K562 (cell line): ENCODE measurements at regions not wholly inside any gene's neighbourhood (a gene's known extent, or its start where the extent isn't known, plus 50 kb on each side); places are given as distances from the start of the nearest gene placed in this dataset.

Experiments used
- ATAC-seq: fragments of 200-7000 bp; cut with Tn5 transposase; 3 replicates; pipeline ENCODE4 v1.9.1; 2020; ENCODE audit warnings: moderate library complexity
- BruUV-seq: library from RNA; stranded (reverse); fragments of 400-500 nt; replicated peaks from 2 replicates; lab custom pipeline; 2021; lab: Mats Ljungman, UMichigan
- CTCF ChIA-PET: fragments of 300-600 bp; formaldehyde crosslinking; extraction: SDS; loops from one replicate; lab custom pipeline; 2021; ENCODE audit warnings: low intra/inter-chr PET ratio; lab: Yijun Ruan, JAX
- POLR2A ChIA-PET: fragments of 300-600, 350-650 bp; sonication (Branson Sonifier 250); formaldehyde crosslinking; extraction: SDS; loops from one replicate; lab custom pipeline; 2021; ENCODE audit warnings: antibody characterized with exemption, inconsistent platforms; lab: Yijun Ruan, JAX
- DNase-seq, 4 experiments: peaks; one replicate each; pipeline versions ENCODE4 v3.0.0 to v3.0.0-alpha.2; 2011 to 2018; ENCODE audit warnings: low spot score in 3 of 4, mixed read lengths in 3 of 4; ENCODE audit errors: extremely low read depth in 1 of 4
- FAIRE-seq: peaks from 2 replicates; lab custom pipeline; 2011; peaks lifted over from hg19 to GRCh38; lab: Jason Lieb, UNC
- H2AFZ ChIP-seq: 2 replicates; pipeline ENCODE4 v1.6.0; 2011; ENCODE audit warnings: low read depth, low read length, control low read depth, inconsistent platforms
- H3K27ac ChIP-seq: fragments of 200-600 bp; 3 replicates; pipeline ENCODE4 v1.8.0; 2011; ENCODE audit warnings: low read depth, mild to moderate bottlenecking, control low read depth, inconsistent platforms, low read length, moderate library complexity, mixed read lengths; ENCODE audit errors: extremely low read depth
- H3K27me3 ChIP-seq, 2 experiments: fragments of 300-600 bp in 1 of 2; 2 replicates in 1 of 2; 3 replicates in 1 of 2; pipeline versions ENCODE4 v1.6.0 to v1.8.0; 2011; ENCODE audit warnings: inconsistent platforms in 2 of 2, low read length in 2 of 2, mild to moderate bottlenecking in 1 of 2, mixed read lengths in 1 of 2, moderate library complexity in 1 of 2; ENCODE audit not compliant: control insufficient read depth in 2 of 2, insufficient read depth in 2 of 2
- H3K36me3 ChIP-seq: fragments of 300-600 bp; 3 replicates; pipeline ENCODE4 v1.8.0; 2011; ENCODE audit warnings: mild to moderate bottlenecking, low read length, inconsistent platforms; ENCODE audit not compliant: control insufficient read depth, insufficient read depth
- H3K4me1 ChIP-seq, 2 experiments: fragments of 200-600 bp in 1 of 2; replicated peaks in 1 of 2; 2 replicates in 1 of 2; 3 replicates in 1 of 2; pipeline versions ENCODE4 v1.5.1 to v1.8.0; 2011; ENCODE audit warnings: inconsistent platforms in 2 of 2, low read length in 2 of 2, mild to moderate bottlenecking in 1 of 2, mixed read lengths in 1 of 2, moderate library complexity in 1 of 2; ENCODE audit not compliant: control insufficient read depth in 2 of 2, insufficient read depth in 2 of 2
- H3K4me2 ChIP-seq: 2 replicates; pipeline ENCODE4 v1.6.1; 2011; ENCODE audit warnings: low read length, control low read depth, inconsistent platforms, mixed read lengths; ENCODE audit not compliant: insufficient read depth
- H3K4me3 ChIP-seq: fragments of 200-600 bp; sonication (generic), shearing (Covaris generic); 2 replicates; pipeline ENCODE4 v1.5.1; 2016; ENCODE audit warnings: control low read depth, inconsistent platforms
- H3K79me2 ChIP-seq: fragments of 200-600 bp; 3 replicates; pipeline ENCODE4 v1.8.0; 2011; ENCODE audit warnings: low read length, inconsistent platforms; ENCODE audit not compliant: control insufficient read depth, insufficient read depth
- H3K9ac ChIP-seq, 2 experiments: 2 replicates each; pipeline versions ENCODE4 v1.6.0 to v1.6.1; 2011; ENCODE audit warnings: low read depth in 2 of 2, low read length in 2 of 2, control low read depth in 1 of 2, inconsistent platforms in 1 of 2, mild to moderate bottlenecking in 1 of 2, mixed read lengths in 1 of 2; ENCODE audit not compliant: insufficient read depth in 1 of 2
- H3K9me1 ChIP-seq: one replicate; pipeline ENCODE4 v1.6.0; 2011; ENCODE audit warnings: inconsistent platforms, mild to moderate bottlenecking, low read length, moderate library complexity; ENCODE audit not compliant: control insufficient read depth, insufficient read depth
- H3K9me3 ChIP-seq: replicated peaks from 2 replicates; pipeline ENCODE4 v1.5.1; 2011; ENCODE audit warnings: low read depth, low read length, inconsistent platforms; ENCODE audit not compliant: control insufficient read depth, insufficient read depth
- H4K20me1 ChIP-seq: replicated peaks from 2 replicates; pipeline ENCODE4 v1.6.1; 2011; ENCODE audit warnings: low read length, inconsistent platforms, mixed read lengths; ENCODE audit not compliant: control insufficient read depth, insufficient read depth
- CBX3 ChIP-seq, 2 experiments: IDR thresholded peaks; 1 replicate in 1 of 2; 2 replicates in 1 of 2; pipeline ENCODE4 v1.6.1; 2012; ENCODE audit warnings: inconsistent platforms in 2 of 2, low read length in 2 of 2, borderline replicate concordance in 1 of 2, control low read depth in 1 of 2
- CC2D1A ChIP-seq: fragments of 450-650 bp; IDR thresholded peaks from 2 replicates; pipeline ENCODE4 v1.6.1; 2017; ENCODE audit warnings: mild to moderate bottlenecking
- DPF2 ChIP-seq: fragments of 450-650 bp; IDR thresholded peaks from 2 replicates; pipeline ENCODE4 v1.6.1; 2016
- ETS1 ChIP-seq: conservative IDR thresholded peaks from 2 replicates; pipeline ENCODE4 v1.6.1; 2011; ENCODE audit warnings: low read depth, mild to moderate bottlenecking, low read length; ENCODE audit not compliant: control insufficient read depth
- FOSL1 ChIP-seq: fragments of 200-800 bp; sonication (Bioruptor generic); conservative IDR thresholded peaks from 2 replicates; pipeline ENCODE4 v1.6.1; 2016; ENCODE audit warnings: missing genetic modification characterization, missing compliant biosample characterization
- FOXA1 ChIP-seq: fragments of 450-650 bp; IDR thresholded peaks from 2 replicates; pipeline ENCODE4 v1.6.1; 2016; ENCODE audit warnings: mild to moderate bottlenecking, borderline replicate concordance
- NCOA4 ChIP-seq: fragments of 450-650 bp; IDR thresholded peaks from 2 replicates; pipeline ENCODE4 v1.6.1; 2018; ENCODE audit warnings: mild to moderate bottlenecking; ENCODE audit not compliant: partially characterized antibody
- NFE2L1 ChIP-seq: fragments of 450-650 bp; IDR thresholded peaks from 2 replicates; pipeline ENCODE4 v1.6.1; 2016; ENCODE audit warnings: missing genetic modification characterization, low read depth, mild to moderate bottlenecking, missing compliant biosample characterization, moderate library complexity, borderline replicate concordance
- POLR2AphosphoS2 ChIP-seq: IDR thresholded peaks from 2 replicates; pipeline ENCODE4 v1.6.1; 2012; ENCODE audit warnings: low read length, improper control_type of control experiment
- POLR2B ChIP-seq: fragments of 450-650 bp; IDR thresholded peaks from 2 replicates; pipeline ENCODE4 v1.6.1; 2018; ENCODE audit warnings: low read depth; ENCODE audit not compliant: partially characterized antibody
- RCOR1 ChIP-seq, 2 experiments: IDR thresholded peaks; 2 replicates each; pipeline ENCODE4 v1.6.1; 2012; ENCODE audit warnings: low read depth in 2 of 2, low read length in 2 of 2, borderline replicate concordance in 1 of 2, improper control_type of control experiment in 1 of 2
- TAF15 ChIP-seq: fragments of 200-400 bp; formaldehyde crosslinking; IDR thresholded peaks from 2 replicates; pipeline ENCODE4 v1.6.1; 2017; ENCODE audit warnings: mild to moderate bottlenecking, low read depth, low read length, moderate library complexity
- ZC3H11A ChIP-seq: IDR thresholded peaks from 2 replicates; pipeline ENCODE4 v1.6.1; 2012; ENCODE audit warnings: low read depth, low read length, improper control_type of control experiment
- ZNF277 ChIP-seq: fragments of 250-450 bp; sonication (Bioruptor Pico); IDR thresholded peaks from 2 replicates; pipeline ENCODE4 v1.8.0; 2022; ENCODE audit warnings: inconsistent platforms, mild to moderate bottlenecking, moderate library complexity, borderline replicate concordance
- ZNF511 ChIP-seq: sonication (generic); formaldehyde crosslinking; IDR thresholded peaks from 2 replicates; pipeline ENCODE4 v1.8.0; 2022; ENCODE audit warnings: mild to moderate bottlenecking, missing genetic modification reagents
- ZNF592 ChIP-seq: fragments of 450-650 bp; IDR thresholded peaks from 2 replicates; pipeline ENCODE4 v1.6.1; 2017; ENCODE audit warnings: antibody characterized with exemption, mild to moderate bottlenecking
- ZNF785 ChIP-seq: fragments of 250-450 bp; sonication (Bioruptor Pico); IDR thresholded peaks from 2 replicates; pipeline ENCODE4 v1.4.0; 2020; ENCODE audit warnings: mild to moderate bottlenecking
- WGBS: fragments of 100-300 bp; shearing (Covaris generic); methylation state at CpG from one replicate; pipeline ENCODE4 v1.1.6; 2016; ENCODE audit warnings: low coverage, mixed read lengths; ENCODE audit not compliant: insufficient coverage; ENCODE audit errors: missing lambda C conversion rate; 5-methylcytosine and 5-hydroxymethylcytosine counted together
- in situ Hi-C: fragments of 300-500 bp; cut with MboI; formaldehyde crosslinking; loops from 4 replicates; pipeline ENCODE4 v1.15.0; 2018; ENCODE audit warnings: inconsistent platforms, mixed read lengths
- intact Hi-C: fragments of 100-400 bp; cut with micrococcal nuclease; formaldehyde crosslinking; loops from 2 replicates; pipeline ENCODE4 v1.14.2; 2022

GRCh38 chr19:30665449-30665848 lies 293.3 kb downstream of the ZNF536 start:
- Histone ChIP-seq H3K27me3 (peaks cover 3 to 14% of the 10 kb centered on the region in 2 experiments; a peak in 2 of 5 replicates), H3K9me1 (no peaks in the 10 kb centered on the region), H2AFZ (no peak overlapping the region), H3K36me3 (no peaks in the 10 kb centered on the region), H3K79me2 (no peaks in the 10 kb centered on the region), H3K4me3 (no peak overlapping the region), H3K27ac (no peak overlapping the region), H3K9me3 (no peaks in the 10 kb centered on the region), H3K4me1 (peaks cover 0 to 5% of the 10 kb centered on the region in 2 experiments; a peak in 2 of 5 replicates), H3K4me2 (no peak overlapping the region), H4K20me1 (peaks cover 10% of the 10 kb centered on the region), H3K9ac (no peak overlapping the region)
- intact Hi-C loops: no loop called here
- ChIA-PET CTCF (interaction anchor here (1.2 kb wide), 1 partner anchor 935 kb away, joined by 3 read pairs; no protein-coding TSS in a partner anchor), POLR2A (no interaction called here)
- DNase-seq (no peak), FAIRE-seq (no peak), ATAC-seq (no peak)
- WGBS: 0% methylated on average over 3 of the region's 3 CpGs
- no TSS peak for BruUV-seq
- in situ Hi-C loops: loop anchor here (10.0 kb wide), 2 partner anchors 1379 to 1899 kb away; no protein-coding TSS in a partner anchor
- TF ChIP-seq TAF15 (no peak), ZC3H11A (no peak), FOXA1 (no peak), ZNF511 (CRISPR knock-in tag) (no peak), DPF2 (no peak), NCOA4 (no peak), CC2D1A (no peak), POLR2B (no peak), RCOR1 (IDR thresholded peaks at IDR 0.05; ENCODE audit: borderline replicate concordance in 1 of 2, low read depth in 2 of 2, low read length in 2 of 2) (no peak), ZNF592 (no peak), FOSL1 (tag) (no peak), POLR2AphosphoS2 (no peak), CBX3 (IDR thresholded peaks at IDR 0.05; ENCODE audit: borderline replicate concordance in 1 of 2, low read length in 2 of 2) (no peak), NFE2L1 (tag) (no peak), ZNF785 (no peak), ZNF277 (CRISPR knock-in tag) (no peak), ETS1 (no peak)
